LNCaP clone FGC (cell line): ENCODE measurements at regions not wholly inside any gene's neighbourhood (a gene's known extent, or its start where the extent isn't known, plus 50 kb on each side); places are given as distances from the start of the nearest gene placed in this dataset.

ENCODE experiments used
- DNase-seq: peaks from one replicate; pipeline ENCODE4 v3.0.0-alpha.2; 2011; ENCODE audit warnings: low read depth
- H3K4me3 ChIP-seq: 2 replicates; pipeline ENCODE4 v1.5.1; 2011; ENCODE audit warnings: mild to moderate bottlenecking, low read depth, low read length, control low read depth
- CTCF ChIP-seq: IDR thresholded peaks from 2 replicates; pipeline ENCODE4 v1.5.1; 2012; ENCODE audit warnings: mild to moderate bottlenecking; ENCODE audit not compliant: control insufficient read depth, insufficient read depth; ENCODE audit errors: extremely low read depth

- no peak for DNase-seq
- TF ChIP-seq CTCF, result no peak
- no peak overlapping the region for H3K4me3 ChIP-seq
Observed at GRCh38 chr20:55667024-55667423, 338.3 kb downstream of the CBLN4 start.

- TF ChIP-seq CTCF, result no peak
- DNase-seq, result no peak
- no peak overlapping the region for H3K4me3 ChIP-seq
Observed at GRCh38 chr20:55656231-55656775, 349.0 kb downstream of the CBLN4 start.

- TF ChIP-seq CTCF, result no peak
- no peak overlapping the region for H3K4me3 ChIP-seq
- no peak for DNase-seq
Observed at GRCh38 chr20:55650657-55651360, 354.5 kb downstream of the CBLN4 start.

- DNase-seq, result no peak
- H3K4me3 ChIP-seq, result no peak overlapping the region
- no peak for TF ChIP-seq CTCF
Observed at GRCh38 chr20:55649254-55649653, 356.1 kb downstream of the CBLN4 start.

- no peak overlapping the region for H3K4me3 ChIP-seq
- DNase-seq, result no peak
- no peak for TF ChIP-seq CTCF
Observed at GRCh38 chr20:55646851-55647250, 358.5 kb downstream of the CBLN4 start.

GRCh38 chr20:55641497-55641896 is 363.8 kb downstream of the CBLN4 start:
- no peak for TF ChIP-seq CTCF
- no peak overlapping the region for H3K4me3 ChIP-seq
- DNase-seq, result no peak

GRCh38 chr20:55635870-55636269 is 369.4 kb downstream of the CBLN4 start:
- no peak for TF ChIP-seq CTCF
- DNase-seq, result no peak
- no peak overlapping the region for H3K4me3 ChIP-seq
